ENCODE measurements at regions not wholly inside any gene's neighbourhood (a gene's known extent, or its start where the extent isn't known, plus 50 kb on each side); places are given as distances from the start of the nearest gene placed in this dataset.
"Not testable (repeated sequence)": the region's sequence is repeated elsewhere in the genome, so short reads cannot be mapped to it uniquely, and the experiment has no call there.

DNA sequence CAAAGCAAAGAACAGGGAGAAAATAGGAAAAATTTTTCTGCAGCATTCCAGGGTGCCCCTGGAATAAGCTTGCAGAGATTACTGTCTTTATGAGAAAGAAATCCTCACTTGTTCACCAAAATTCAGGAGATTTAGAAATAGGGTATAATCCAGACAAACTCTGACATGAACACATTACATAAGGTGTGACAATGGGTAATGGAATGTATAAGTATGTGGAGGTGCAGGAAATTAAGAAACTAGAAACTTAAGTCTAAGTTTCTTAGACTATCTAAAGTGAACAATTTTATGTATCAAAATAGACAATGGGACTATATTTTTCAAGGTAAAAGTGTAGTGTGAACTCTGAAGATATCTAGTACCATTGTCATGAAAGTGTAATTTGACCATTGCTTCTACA is 140.0 kb upstream of the KITLG start:
- intact Hi-C loops (cut with DNase I): no loop called here
- H3K9me3 ChIP-seq (ENCODE audit: control insufficient read depth, low read length): no peaks in the 10 kb centered on the region
- H3K27me3 ChIP-seq (ENCODE audit: control insufficient read depth in 1 of 2, insufficient read depth in 2 of 2, low read length in 1 of 2): no peaks in the 10 kb centered on the region
- DNase-seq: no peak
- no peak overlapping the region for H3K4me3 ChIP-seq (ENCODE audit: low read length in 2 of 2)
- H3K4me1 ChIP-seq (ENCODE audit: control insufficient read depth in 1 of 2, insufficient read depth in 2 of 2, low read length in 2 of 2): no peaks in the 10 kb centered on the region
- no peak overlapping the region for H3K27ac ChIP-seq (ENCODE audit: low read depth in 1 of 2, low read length in 2 of 2)
- H3K36me3 ChIP-seq (ENCODE audit: control insufficient read depth in 1 of 2, insufficient read depth in 2 of 2, low read length in 1 of 2): no peaks in the 10 kb centered on the region
- ATAC-seq (ENCODE audit: low FRiP score): no peak

DNA sequence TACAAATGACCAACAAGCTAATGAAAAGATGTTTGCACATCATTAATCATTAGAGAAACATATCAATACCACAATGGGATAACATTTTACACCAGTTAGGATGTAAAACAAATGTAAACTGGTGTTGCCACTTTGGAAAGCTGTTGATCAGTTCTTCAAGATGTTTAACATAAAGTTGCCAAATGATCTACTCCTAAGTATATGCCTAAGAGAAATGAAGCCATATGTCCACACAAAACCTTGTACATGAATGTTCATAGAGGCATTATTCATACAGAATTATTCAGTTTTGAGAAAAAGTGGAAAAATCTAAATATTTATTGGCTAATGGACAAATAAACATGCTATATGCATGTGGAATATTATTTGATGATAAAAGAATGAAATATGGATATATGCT is 136.9 kb upstream of the KITLG start:
- ATAC-seq (ENCODE audit: low FRiP score) (no peak), DNase-seq (no peak)
- Histone ChIP-seq H3K27me3 (ENCODE audit: control insufficient read depth in 1 of 2, insufficient read depth in 2 of 2, low read length in 1 of 2) (no peaks in the 10 kb centered on the region), H3K27ac (ENCODE audit: low read depth in 1 of 2, low read length in 2 of 2) (no peak overlapping the region), H3K4me1 (ENCODE audit: control insufficient read depth in 1 of 2, insufficient read depth in 2 of 2, low read length in 2 of 2) (no peaks in the 10 kb centered on the region), H3K4me3 (ENCODE audit: low read length in 2 of 2) (no peak overlapping the region), H3K36me3 (ENCODE audit: control insufficient read depth in 1 of 2, insufficient read depth in 2 of 2, low read length in 1 of 2) (no peaks in the 10 kb centered on the region), H3K9me3 (ENCODE audit: control insufficient read depth, low read length) (no peaks in the 10 kb centered on the region)
- intact Hi-C loops (cut with DNase I): no loop called here

- no peak for ATAC-seq (ENCODE audit: low FRiP score)
- intact Hi-C loops (cut with DNase I): no loop called here
- Histone ChIP-seq H3K9me3 (ENCODE audit: control insufficient read depth, low read length) (no peaks in the 10 kb centered on the region), H3K36me3 (ENCODE audit: control insufficient read depth in 1 of 2, insufficient read depth in 2 of 2, low read length in 1 of 2) (no peaks in the 10 kb centered on the region), H3K4me3 (ENCODE audit: low read length in 2 of 2) (no peak overlapping the region), H3K4me1 (ENCODE audit: control insufficient read depth in 1 of 2, insufficient read depth in 2 of 2, low read length in 2 of 2) (no peaks in the 10 kb centered on the region), H3K27ac (ENCODE audit: low read depth in 1 of 2, low read length in 2 of 2) (no peak overlapping the region), H3K27me3 (ENCODE audit: control insufficient read depth in 1 of 2, insufficient read depth in 2 of 2, low read length in 1 of 2) (no peaks in the 10 kb centered on the region)
- DNase-seq: no peak
- 86 to 92% methylated on average over 1 of the region's 1 CpG for WGBS, 2 donors
Observed at GRCh38 chr12:88716240-88716639, 136.0 kb upstream of the KITLG start.

- no peak for ATAC-seq (ENCODE audit: low FRiP score)
- WGBS, 2 donors: 89 to 94% methylated on average over 2 of the region's 2 CpGs
Observed at GRCh38 chr12:88715673-88716072, 135.4 kb upstream of the KITLG start.

DNA sequence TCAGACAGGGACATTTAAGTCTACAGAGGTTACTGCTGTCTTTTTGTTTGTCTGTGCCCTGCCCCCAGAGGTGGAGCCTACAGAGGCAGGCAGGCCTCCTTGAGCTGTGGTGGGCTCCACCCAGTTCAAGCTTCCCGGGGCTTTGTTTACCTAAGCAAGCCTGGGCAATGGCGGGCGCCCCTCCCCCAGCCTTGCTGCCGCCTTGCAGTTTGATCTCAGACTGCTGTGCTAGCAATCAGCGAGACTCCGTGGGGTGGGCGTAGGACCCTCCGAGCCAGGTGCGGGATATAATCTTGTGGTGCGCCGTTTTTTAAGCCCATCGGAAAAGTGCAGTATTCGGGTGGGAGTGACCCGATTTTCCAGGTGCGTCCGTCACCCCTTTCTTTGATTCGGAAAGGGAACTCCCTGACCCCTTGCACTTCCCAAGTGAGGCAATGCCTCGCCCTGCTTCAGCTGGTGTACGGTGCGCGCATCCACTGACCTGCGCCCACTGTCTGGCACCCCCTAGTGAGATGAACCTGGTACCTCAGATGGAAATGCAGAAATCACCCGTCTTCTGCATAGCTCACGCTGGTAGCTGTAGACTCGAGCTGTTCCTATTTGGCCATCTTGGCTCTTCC is 134.1 kb upstream of the KITLG start:
- H3K27ac ChIP-seq (ENCODE audit: low read depth in 1 of 2, low read length in 2 of 2); ATAC-seq (ENCODE audit: low FRiP score); H3K4me1 ChIP-seq (ENCODE audit: control insufficient read depth in 1 of 2, insufficient read depth in 2 of 2, low read length in 2 of 2); intact Hi-C loops (cut with DNase I); H3K9me3 ChIP-seq (ENCODE audit: control insufficient read depth, low read length); DNase-seq; H3K27me3 ChIP-seq (ENCODE audit: control insufficient read depth in 1 of 2, insufficient read depth in 2 of 2, low read length in 1 of 2); H3K36me3 ChIP-seq (ENCODE audit: control insufficient read depth in 1 of 2, insufficient read depth in 2 of 2, low read length in 1 of 2); H3K4me3 ChIP-seq (ENCODE audit: low read length in 2 of 2): not testable (repeated sequence)
- WGBS, 2 donors: 91% methylated on average over 25 of the region's 25 CpGs

More at GRCh38 chr12:88715673-88716072, 135.4 kb upstream of the KITLG start:
- Histone ChIP-seq H3K9me3 (ENCODE audit: control insufficient read depth, low read length) (no peaks in the 10 kb centered on the region), H3K4me1 (ENCODE audit: control insufficient read depth in 1 of 2, insufficient read depth in 2 of 2, low read length in 2 of 2) (no peaks in the 10 kb centered on the region), H3K36me3 (ENCODE audit: control insufficient read depth in 1 of 2, insufficient read depth in 2 of 2, low read length in 1 of 2) (no peaks in the 10 kb centered on the region), H3K27me3 (ENCODE audit: control insufficient read depth in 1 of 2, insufficient read depth in 2 of 2, low read length in 1 of 2) (no peaks in the 10 kb centered on the region), H3K4me3 (ENCODE audit: low read length in 2 of 2) (no peak overlapping the region), H3K27ac (ENCODE audit: low read depth in 1 of 2, low read length in 2 of 2) (no peak overlapping the region)
- no peak for DNase-seq
- intact Hi-C loops (cut with DNase I): no loop called here

DNA sequence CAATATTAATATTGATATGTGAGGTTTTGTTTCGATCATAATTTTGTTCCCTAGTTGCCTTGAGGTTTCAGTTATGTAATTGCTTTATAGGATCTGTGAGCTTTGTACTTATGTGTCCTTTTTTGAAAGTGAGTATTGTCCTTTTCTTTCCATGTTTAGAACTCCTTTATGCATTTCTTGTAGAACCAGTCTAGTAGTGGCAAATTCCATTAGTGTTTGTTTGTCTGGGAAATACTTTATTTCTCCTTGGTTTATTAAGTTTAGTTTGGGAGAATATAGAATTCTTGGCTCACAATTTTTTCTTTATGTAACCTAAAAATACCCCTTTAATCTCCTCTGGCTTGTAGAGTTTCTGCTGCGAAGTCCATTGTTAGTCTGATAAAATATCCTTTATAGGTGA is 127.5 kb upstream of the KITLG start:
- Histone ChIP-seq H3K4me3 (ENCODE audit: low read length in 2 of 2) (no peak overlapping the region), H3K27ac (ENCODE audit: low read depth in 1 of 2, low read length in 2 of 2) (no peak overlapping the region), H3K4me1 (ENCODE audit: control insufficient read depth in 1 of 2, insufficient read depth in 2 of 2, low read length in 2 of 2) (no peaks in the 10 kb centered on the region), H3K27me3 (ENCODE audit: control insufficient read depth in 1 of 2, insufficient read depth in 2 of 2, low read length in 1 of 2) (no peaks in the 10 kb centered on the region), H3K36me3 (ENCODE audit: control insufficient read depth in 1 of 2, insufficient read depth in 2 of 2, low read length in 1 of 2) (no peaks in the 10 kb centered on the region), H3K9me3 (ENCODE audit: control insufficient read depth, low read length) (no peaks in the 10 kb centered on the region)
- intact Hi-C loops (cut with DNase I): no loop called here
- 86 to 89% methylated on average over 2 of the region's 2 CpGs for WGBS, 2 donors
- DNase-seq: no peak
- ATAC-seq (ENCODE audit: low FRiP score): no peak

- Histone ChIP-seq H3K9me3 (ENCODE audit: control insufficient read depth, low read length) (no peaks in the 10 kb centered on the region), H3K4me1 (ENCODE audit: control insufficient read depth in 1 of 2, insufficient read depth in 2 of 2, low read length in 2 of 2) (no peaks in the 10 kb centered on the region), H3K4me3 (ENCODE audit: low read length in 2 of 2) (no peak overlapping the region), H3K27me3 (ENCODE audit: control insufficient read depth in 1 of 2, insufficient read depth in 2 of 2, low read length in 1 of 2) (no peaks in the 10 kb centered on the region), H3K27ac (ENCODE audit: low read depth in 1 of 2, low read length in 2 of 2) (no peak overlapping the region), H3K36me3 (ENCODE audit: control insufficient read depth in 1 of 2, insufficient read depth in 2 of 2, low read length in 1 of 2) (no peaks in the 10 kb centered on the region)
- no peak for DNase-seq
- ATAC-seq (ENCODE audit: low FRiP score): no peak
- intact Hi-C loops (cut with DNase I): no loop called here
Observed at GRCh38 chr12:88706286-88706685, 126.0 kb upstream of the KITLG start.

- no peak for ATAC-seq (ENCODE audit: low FRiP score)
- no peak for DNase-seq
- no peak overlapping the region for H3K27ac ChIP-seq (ENCODE audit: low read depth in 1 of 2, low read length in 2 of 2)
- H3K27me3 ChIP-seq (ENCODE audit: control insufficient read depth in 1 of 2, insufficient read depth in 2 of 2, low read length in 1 of 2): no peaks in the 10 kb centered on the region
- intact Hi-C loops (cut with DNase I): no loop called here
- 97 to 99% methylated on average over 3 of the region's 3 CpGs for WGBS, 2 donors
- H3K9me3 ChIP-seq (ENCODE audit: control insufficient read depth, low read length): no peaks in the 10 kb centered on the region
- no peaks in the 10 kb centered on the region for H3K4me1 ChIP-seq (ENCODE audit: control insufficient read depth in 1 of 2, insufficient read depth in 2 of 2, low read length in 2 of 2)
- H3K4me3 ChIP-seq (ENCODE audit: low read length in 2 of 2): no peak overlapping the region
- no peaks in the 10 kb centered on the region for H3K36me3 ChIP-seq (ENCODE audit: control insufficient read depth in 1 of 2, insufficient read depth in 2 of 2, low read length in 1 of 2)
Observed at GRCh38 chr12:88703790-88704189, 123.5 kb upstream of the KITLG start.

DNA sequence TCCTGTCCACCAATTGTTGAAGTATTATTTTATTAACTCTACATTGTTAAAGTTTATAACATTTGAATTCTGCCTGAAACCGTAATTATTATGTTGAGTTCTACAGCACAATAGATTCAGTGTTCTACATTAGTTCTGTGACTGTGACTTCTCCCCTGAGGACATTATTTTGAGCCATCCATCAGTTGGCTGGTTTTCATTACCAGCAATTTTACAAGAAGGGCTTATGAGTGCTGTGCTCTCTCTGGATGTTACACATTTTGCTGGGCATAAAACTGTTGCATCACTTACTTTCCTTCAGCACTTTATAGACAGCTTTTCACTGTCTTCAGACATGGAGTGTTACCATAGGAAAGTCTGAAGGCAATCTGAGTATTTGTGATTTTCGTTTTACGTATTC is 118.2 kb upstream of the KITLG start:
- ATAC-seq (ENCODE audit: low FRiP score) (no peak), DNase-seq (no peak)
- H3K27ac ChIP-seq (ENCODE audit: low read depth in 1 of 2, low read length in 2 of 2): no peak overlapping the region
- no peaks in the 10 kb centered on the region for H3K4me1 ChIP-seq (ENCODE audit: control insufficient read depth in 1 of 2, insufficient read depth in 2 of 2, low read length in 2 of 2)
- H3K4me3 ChIP-seq (ENCODE audit: low read length in 2 of 2): no peak overlapping the region
- no peaks in the 10 kb centered on the region for H3K9me3 ChIP-seq (ENCODE audit: control insufficient read depth, low read length)
- H3K27me3 ChIP-seq (ENCODE audit: control insufficient read depth in 1 of 2, insufficient read depth in 2 of 2, low read length in 1 of 2): no peaks in the 10 kb centered on the region
- WGBS, 2 donors: 83 to 84% methylated on average over 3 of the region's 3 CpGs
- H3K36me3 ChIP-seq (ENCODE audit: control insufficient read depth in 1 of 2, insufficient read depth in 2 of 2, low read length in 1 of 2): no peaks in the 10 kb centered on the region
- intact Hi-C loops (cut with DNase I): no loop called here

All from aorta (tissue), 5 donors.